ENCODE measurements at regions not wholly inside any gene's neighbourhood (a gene's known extent, or its start where the extent isn't known, plus 50 kb on each side); places are given as distances from the start of the nearest gene placed in this dataset.
"Not testable (repeated sequence)": the region's sequence is repeated elsewhere in the genome, so short reads cannot be mapped to it uniquely, and the experiment has no call there.

DNA sequence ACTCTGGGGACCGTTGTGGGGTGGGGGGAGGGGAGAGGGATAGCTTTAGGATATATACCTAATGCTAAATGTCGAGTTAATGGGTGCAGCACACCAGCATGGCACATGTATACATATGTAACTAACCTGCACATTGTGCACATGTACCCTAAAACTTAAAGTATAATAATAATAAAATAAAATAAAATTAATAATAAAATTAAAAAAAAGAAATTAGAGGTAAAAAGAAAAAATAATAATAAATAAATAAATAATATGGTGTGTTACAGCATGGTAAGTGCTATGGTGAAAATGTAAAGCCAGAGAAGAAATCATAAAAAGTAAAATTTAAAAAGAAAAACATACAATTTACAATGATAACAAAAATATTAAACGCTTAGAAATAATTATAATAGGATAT, 552.8 kb upstream of the PBX1 start:
- TF ChIP-seq, protein P1, sequence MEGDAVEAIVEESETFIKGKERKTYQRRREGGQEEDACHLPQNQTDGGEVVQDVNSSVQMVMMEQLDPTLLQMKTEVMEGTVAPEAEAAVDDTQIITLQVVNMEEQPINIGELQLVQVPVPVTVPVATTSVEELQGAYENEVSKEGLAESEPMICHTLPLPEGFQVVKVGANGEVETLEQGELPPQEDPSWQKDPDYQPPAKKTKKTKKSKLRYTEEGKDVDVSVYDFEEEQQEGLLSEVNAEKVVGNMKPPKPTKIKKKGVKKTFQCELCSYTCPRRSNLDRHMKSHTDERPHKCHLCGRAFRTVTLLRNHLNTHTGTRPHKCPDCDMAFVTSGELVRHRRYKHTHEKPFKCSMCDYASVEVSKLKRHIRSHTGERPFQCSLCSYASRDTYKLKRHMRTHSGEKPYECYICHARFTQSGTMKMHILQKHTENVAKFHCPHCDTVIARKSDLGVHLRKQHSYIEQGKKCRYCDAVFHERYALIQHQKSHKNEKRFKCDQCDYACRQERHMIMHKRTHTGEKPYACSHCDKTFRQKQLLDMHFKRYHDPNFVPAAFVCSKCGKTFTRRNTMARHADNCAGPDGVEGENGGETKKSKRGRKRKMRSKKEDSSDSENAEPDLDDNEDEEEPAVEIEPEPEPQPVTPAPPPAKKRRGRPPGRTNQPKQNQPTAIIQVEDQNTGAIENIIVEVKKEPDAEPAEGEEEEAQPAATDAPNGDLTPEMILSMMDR (IDR thresholded peaks at IDR 0.05; ENCODE audit: low read depth, low read length) = not testable (repeated sequence)
- not testable (repeated sequence) for TF ChIP-seq EZH2phosphoT487 (IDR thresholded peaks at IDR 0.05; ENCODE audit: low read depth)
